ENCODE measurements at regions not wholly inside any gene's neighbourhood (a gene's known extent, or its start where the extent isn't known, plus 50 kb on each side); places are given as distances from the start of the nearest gene placed in this dataset.

GRCh38 chr3:67106874-67107273 is 108.8 kb downstream of the KBTBD8 start:
- TF ChIP-seq REST (IDR thresholded peaks at IDR 0.05; ENCODE audit: insufficient read depth in 1 of 2, low read depth in 2 of 2, low read length in 2 of 2) (no peak), TAF1 (IDR thresholded peaks at IDR 0.05; ENCODE audit: borderline replicate concordance, insufficient read depth, low read length) (no peak), POLR2AphosphoS5 (IDR thresholded peaks at IDR 0.05; ENCODE audit: low read depth, low read length) (no peak), SIN3A (IDR thresholded peaks at IDR 0.05; ENCODE audit: borderline replicate concordance, insufficient read depth, low read length) (no peak), FOXP2 (optimal IDR thresholded peaks at IDR 0.05; ENCODE audit: borderline replicate concordance, extremely low read depth, extremely low read length, insufficient read depth) (no peak)
